ENCODE measurements at regions not wholly inside any gene's neighbourhood (a gene's known extent, or its start where the extent isn't known, plus 50 kb on each side); places are given as distances from the start of the nearest gene placed in this dataset.

DNA sequence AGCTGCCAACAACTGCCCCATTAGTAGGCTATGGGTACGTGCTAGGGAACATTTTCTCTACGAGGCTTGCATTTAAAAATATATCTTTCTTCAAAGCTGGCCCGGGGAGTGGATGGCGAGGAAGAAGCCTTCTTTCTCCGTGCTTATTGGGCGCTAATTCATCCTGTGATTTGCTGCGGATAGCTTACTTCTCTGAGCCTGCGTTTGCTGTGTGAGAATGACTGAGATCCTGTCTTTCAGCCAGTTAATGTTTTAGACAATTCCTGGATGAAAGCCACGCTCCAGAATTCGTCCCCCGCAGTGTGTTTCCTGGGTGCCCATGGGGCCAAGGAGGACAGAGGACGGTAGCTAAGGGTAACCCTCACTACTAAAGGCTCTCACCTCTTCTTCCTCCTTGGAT, 57.8 kb upstream of the TARBP1 start:
- TF ChIP-seq NR2C2 (CRISPR knock-in tag; IDR thresholded peaks at IDR 0.05) = no peak
- TF ChIP-seq TCF7 (CRISPR knock-in tag; IDR thresholded peaks at IDR 0.05; ENCODE audit: low read depth) = no peak
- TF ChIP-seq CTCF (IDR thresholded peaks at IDR 0.05) = no peak
- TF ChIP-seq, protein P1, sequence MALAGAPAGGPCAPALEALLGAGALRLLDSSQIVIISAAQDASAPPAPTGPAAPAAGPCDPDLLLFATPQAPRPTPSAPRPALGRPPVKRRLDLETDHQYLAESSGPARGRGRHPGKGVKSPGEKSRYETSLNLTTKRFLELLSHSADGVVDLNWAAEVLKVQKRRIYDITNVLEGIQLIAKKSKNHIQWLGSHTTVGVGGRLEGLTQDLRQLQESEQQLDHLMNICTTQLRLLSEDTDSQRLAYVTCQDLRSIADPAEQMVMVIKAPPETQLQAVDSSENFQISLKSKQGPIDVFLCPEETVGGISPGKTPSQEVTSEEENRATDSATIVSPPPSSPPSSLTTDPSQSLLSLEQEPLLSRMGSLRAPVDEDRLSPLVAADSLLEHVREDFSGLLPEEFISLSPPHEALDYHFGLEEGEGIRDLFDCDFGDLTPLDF (CRISPR knock-in tag; IDR thresholded peaks at IDR 0.05) = no peak
- TF ChIP-seq NFE2L1 (CRISPR knock-in tag; IDR thresholded peaks at IDR 0.05) = no peak
